Ramos (cell line): ENCODE measurements at regions not wholly inside any gene's neighbourhood (a gene's known extent, or its start where the extent isn't known, plus 50 kb on each side); places are given as distances from the start of the nearest gene placed in this dataset.

ENCODE experiments used
- in situ Hi-C: fragments of 300-500 bp; cut with MboI; formaldehyde crosslinking; loops from one replicate; pipeline ENCODE4 v1.14.3; 2022; ENCODE audit warnings: low sequenced_read_pairs; ENCODE audit not compliant: unreplicated experiment

DNA sequence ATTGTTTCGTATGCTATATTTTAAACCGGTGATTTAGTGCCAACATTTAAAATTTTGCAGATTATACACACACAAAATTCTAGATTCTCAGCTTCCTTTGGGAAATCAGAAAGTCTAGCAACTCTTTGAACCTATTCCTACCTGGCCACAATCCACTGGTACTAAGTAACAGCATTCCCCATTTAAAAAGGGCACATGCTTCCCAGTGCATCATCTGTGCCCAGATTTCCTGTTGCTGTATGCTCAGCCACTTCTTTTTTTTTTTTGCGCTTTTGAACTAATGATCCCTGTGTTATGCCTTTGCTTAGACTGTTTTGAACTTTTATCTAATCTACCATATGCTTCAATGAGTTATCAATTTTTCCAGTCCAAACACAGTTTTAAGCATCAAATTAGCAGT lies 548.4 kb downstream of the PLPP3 start:
- in situ Hi-C loops = no loop called here

DNA sequence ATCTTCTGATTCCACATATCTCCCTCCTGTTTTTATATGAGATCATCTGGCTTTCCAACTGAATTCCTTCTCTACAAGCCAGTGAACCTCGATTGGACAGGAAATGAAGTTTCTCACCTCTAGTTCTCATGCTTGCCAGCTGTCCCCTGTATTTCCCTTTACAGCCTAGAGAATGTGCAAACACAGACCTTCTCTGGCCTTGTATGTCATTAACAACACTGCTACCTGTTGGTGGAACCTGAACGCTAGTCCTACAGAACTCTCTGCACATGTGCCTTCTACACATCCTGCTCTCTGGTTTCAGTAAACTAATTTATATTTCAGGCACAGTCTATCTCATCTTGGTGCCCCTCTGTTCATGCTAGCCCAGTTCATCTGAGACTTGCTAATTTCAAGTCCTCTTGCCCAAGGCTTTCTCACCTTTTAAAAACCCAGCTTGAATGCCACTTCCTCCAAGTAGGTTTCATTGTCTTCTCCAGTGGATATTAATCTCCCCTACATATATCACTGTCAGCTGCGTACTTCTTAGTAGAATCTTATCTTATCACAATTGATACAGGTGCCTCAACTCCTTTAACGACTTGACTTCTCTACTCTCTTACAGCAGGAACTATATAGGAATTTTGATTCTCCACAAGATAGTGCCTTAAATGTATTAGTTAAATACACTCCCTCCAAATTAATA lies 549.9 kb downstream of the PLPP3 start:
- in situ Hi-C loops = no loop called here

DNA sequence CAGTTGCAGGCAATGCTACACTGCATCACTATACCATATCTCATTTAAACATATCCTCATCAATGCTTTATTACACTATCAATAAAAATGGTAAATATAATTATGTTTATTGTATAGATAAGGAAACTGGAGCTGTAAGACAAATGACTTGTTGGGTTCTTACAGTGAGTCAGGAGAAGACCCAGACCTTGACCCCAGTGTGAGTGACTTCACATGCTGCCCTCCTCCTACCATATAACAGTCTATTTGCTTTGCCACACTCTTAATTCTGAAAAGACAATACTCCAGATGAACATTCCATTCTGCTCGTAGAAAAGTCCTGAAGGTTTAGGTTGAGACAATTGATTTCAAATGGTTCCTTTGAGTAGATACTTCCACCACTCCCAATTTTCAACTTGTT lies 550.5 kb downstream of the PLPP3 start:
- in situ Hi-C loops = no loop called here

DNA sequence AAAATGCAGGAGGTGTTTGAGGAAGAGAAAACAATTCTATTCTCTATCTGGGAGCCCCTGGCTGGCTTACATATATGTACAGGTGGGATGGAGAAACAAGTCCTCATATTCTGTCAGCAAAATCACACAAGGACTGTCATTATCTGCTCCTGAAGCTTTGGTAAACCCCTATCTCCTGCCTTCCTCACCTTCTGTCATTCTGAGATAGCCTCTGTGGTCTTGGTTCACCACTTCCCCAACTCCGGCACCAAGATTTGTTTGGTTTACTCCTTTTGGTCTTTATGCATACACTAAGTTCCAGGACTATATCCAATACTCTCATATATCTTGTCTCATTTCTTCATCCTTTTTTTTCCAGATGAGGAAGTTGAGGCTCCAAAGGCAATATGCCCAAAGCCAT lies 551.1 kb downstream of the PLPP3 start:
- in situ Hi-C loops = no loop called here

DNA sequence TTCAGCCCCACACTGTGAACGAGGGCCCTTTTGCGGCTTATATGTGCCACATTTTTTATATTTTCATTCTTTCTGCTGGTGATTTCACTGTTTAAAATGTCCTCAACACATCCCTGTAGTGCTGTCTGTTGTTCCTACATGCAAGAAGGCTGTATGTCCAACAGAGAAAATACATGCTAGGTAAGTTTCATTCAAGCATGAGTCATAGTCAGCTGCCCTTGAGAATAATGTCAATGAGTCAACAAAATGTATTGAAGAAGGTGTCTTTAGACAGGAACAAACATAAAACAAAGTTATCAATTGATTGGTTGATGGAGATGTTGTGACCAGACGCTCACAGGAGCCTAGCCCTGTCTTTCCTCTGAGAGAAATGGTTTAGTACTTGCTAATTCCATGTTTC lies 553.4 kb downstream of the PLPP3 start:
- in situ Hi-C loops = no loop called here

DNA sequence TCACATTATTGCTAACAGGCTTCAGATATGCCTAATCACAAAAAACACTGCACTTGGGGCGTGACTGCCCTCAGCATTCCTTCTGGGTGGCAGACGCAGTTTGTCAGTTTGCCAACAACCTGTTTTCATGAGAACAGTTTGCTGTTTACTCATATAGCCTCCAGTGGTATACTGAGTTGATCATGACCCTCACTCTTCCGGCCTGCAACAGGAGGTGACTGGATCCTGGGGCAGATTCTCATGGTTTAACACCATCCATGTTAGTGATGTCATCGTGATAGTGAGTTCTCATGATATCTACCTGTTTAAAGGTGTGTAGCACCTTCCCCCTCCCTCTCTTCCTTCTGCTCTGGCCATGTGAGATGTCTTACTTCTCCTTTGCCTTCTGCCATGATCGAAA lies 555.2 kb downstream of the PLPP3 start:
- in situ Hi-C loops = no loop called here

DNA sequence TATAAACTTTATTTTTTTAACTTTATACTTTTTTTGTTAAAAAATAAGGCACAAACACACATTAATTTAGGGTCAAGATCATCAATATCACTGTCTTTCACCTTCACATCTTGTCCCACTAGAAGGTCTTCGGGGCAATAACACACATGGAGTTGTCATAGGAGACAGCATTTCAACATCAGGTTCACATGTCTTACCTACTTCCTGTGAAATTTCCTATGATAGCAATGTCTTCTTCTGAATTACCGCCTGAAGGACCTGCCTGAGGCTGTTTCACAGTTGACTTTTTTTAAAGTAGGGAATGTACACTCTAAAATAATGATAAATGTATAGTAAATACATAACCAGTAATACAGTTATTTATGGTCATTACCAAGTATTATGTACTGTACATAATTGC lies 559.4 kb downstream of the PLPP3 start:
- in situ Hi-C loops = no loop called here

DNA sequence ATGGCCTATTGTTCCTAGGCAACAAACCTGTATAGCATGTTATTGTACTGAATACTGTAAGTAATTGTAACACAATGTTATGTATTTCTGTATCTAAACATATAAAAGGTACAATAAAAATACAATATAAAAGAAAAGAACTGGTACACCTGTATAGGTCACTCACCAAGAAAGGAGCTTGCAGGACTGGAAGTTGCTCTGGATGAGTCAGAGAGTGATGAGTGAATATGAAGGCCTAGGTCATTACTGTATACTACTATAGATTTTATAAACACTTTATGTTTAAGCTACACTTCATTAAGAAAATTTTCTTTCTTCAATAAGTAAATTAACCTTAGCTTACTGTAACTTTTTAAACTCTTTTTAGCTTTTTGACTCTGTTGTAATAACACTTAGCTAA lies 559.9 kb downstream of the PLPP3 start:
- in situ Hi-C loops = no loop called here

DNA sequence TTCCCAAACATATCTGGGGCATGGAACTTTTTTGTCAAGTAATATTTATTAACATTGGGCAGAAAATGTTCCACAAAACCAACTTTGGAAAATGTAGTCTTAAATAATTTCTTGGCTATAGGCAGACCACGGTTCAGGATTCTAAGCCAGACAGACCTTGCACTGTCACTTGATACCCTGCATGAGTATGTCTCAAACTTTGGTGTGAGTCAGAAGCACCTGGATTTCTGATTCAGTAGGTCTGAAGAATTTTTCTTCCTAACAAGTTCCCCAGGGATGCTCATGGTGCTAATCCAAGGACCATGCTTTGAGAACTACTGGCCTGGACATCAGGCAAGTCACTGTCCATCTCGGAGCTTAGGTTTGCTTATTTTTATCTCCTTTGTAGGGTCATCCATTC lies 562.0 kb downstream of the PLPP3 start:
- in situ Hi-C loops = no loop called here

DNA sequence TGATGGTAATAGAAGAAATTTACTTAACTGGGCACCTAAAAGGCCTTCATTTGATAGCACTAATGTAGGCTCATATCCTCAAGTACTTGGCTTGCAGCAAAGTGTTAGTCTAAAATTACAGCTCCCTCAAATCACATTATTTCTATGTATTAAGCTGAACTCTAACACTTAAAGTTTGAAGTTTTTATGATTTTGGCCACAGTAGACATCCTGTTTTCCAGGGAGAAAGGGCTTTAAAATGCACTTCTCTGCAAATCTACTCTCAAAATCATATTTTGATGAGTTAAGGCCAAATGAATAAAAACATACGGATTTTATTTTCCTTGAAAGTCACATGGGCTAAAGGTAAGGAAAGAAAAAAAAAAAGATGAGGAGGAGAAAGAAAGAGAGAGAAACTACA lies 575.5 kb downstream of the PLPP3 start:
- in situ Hi-C loops = no loop called here

DNA sequence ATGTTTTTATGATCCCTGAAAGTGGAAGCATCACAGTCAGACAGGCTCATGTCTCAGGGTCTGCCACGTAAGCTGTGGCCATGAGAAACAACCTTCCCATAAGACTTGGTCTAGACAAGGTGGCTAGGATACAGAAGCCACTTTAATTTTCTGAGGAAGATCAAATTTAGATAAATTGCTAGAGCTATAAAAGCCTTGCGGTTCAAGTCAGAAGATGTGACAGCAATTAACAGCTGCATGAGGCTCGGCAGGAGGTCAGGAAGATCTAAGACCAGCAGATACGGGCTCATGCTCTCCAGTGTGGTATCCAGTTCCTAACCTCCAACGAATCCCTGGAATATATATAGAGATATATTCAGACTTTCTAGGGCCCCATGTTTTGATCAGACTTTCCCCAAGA lies 577.1 kb downstream of the PLPP3 start:
- in situ Hi-C loops = no loop called here

DNA sequence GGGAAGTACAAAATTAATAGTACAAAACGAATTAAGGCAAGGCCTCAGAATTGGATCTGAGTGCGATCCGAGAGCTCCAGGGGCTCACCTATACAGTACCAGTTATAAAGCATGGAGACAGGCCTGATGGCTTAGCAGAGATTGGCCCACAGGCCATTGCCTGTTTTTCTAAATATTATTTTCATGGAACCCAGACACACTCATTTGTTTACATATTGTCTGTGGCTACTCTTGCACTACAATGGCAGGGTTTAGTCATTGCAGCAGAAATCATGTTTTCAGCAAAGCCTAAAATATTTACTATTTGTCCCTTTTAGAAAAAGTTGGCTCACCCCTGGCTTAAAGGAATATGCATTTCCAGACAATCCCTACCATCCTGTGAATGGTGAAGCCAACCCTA lies 578.9 kb downstream of the PLPP3 start:
- in situ Hi-C loops = no loop called here

DNA sequence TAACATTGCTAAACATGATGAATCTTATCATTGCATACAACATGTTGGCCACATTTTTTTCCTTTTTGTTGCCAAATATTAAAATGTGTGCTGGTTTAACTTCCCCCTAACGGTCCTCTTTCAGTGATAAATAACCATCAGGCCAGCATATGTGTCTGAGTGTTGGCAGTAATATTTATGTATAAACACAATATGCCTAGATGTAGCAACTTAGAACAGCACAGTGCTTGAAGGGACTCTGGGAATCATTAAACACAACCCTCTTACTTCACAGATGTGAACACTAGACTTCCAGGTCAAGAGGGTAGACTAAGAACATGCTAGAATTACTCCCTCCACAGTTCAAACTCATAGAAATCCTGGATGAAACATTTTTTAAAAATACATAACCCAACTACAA lies 581.8 kb downstream of the PLPP3 start:
- in situ Hi-C loops = no loop called here

DNA sequence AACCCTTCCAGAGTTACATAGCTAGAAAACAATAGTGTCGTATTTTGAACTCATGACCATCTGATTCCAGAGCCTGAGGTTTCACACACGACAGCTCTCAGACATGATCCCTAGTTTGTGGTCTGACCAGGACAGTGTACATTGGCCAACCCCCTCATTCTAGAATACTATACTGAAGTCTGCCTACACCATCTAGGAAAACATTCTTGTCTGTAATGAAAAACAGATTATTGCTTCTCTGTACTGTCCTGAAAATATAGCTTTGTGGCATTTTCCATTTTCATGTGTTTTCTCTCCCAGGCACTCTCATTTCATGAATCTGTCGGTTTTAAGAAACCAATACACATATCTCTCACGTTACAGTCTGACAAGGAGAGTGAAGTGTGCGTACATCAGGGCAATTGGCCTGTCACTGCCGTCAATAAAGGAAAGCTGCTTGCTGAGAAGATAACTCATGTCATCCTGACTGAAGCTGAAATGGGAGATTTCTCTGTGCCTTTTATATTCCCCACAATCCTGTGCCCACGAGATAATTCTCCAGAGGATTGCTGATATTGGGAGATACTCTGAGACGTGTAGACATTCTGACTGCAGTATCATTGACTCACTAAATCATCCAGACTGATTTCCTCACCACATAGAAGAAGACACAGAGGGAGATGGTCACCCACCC lies 585.6 kb downstream of the PLPP3 start:
- in situ Hi-C loops = no loop called here

DNA sequence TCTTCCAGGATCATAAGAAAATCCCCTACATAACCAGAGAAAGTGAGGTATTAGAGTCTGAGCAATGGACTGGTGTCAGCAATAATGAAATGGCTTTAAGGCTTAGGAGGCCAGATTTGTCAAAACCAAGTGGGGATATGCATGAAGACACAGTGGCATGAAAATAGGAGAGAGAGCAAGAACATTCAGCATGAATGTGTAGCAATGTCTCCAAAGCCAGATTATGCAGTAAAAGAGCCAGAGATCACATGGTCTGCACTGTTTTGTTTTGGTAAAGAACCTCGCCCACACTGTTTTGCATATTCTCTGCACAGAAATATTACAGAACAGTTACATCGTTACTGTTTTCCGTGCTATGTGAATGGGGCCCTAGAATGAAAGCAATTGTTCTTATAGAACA lies 589.4 kb downstream of the PLPP3 start:
- in situ Hi-C loops = no loop called here

DNA sequence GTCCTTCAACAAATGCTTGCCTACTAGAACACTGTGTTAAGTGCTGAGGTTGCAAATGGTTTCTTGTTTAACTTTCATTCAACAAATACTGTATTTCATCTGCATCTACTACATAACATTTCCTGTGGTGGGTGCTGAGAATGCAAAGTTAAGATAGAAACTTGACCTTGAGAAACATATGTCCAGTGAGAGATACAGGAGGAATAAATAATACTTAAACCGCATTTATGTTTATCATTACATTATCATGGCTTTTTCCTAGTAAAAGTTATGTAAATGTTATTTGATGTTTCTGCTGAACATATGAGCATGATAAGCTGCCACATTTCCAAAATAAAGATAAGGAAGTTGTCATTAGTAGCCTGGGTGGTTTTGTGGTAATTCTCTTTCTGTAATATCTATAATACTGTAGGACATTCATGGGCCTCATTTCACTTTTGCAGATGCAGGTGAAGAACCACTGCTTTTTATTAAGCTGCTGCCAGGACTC lies 590.4 kb downstream of the PLPP3 start:
- in situ Hi-C loops = no loop called here

DNA sequence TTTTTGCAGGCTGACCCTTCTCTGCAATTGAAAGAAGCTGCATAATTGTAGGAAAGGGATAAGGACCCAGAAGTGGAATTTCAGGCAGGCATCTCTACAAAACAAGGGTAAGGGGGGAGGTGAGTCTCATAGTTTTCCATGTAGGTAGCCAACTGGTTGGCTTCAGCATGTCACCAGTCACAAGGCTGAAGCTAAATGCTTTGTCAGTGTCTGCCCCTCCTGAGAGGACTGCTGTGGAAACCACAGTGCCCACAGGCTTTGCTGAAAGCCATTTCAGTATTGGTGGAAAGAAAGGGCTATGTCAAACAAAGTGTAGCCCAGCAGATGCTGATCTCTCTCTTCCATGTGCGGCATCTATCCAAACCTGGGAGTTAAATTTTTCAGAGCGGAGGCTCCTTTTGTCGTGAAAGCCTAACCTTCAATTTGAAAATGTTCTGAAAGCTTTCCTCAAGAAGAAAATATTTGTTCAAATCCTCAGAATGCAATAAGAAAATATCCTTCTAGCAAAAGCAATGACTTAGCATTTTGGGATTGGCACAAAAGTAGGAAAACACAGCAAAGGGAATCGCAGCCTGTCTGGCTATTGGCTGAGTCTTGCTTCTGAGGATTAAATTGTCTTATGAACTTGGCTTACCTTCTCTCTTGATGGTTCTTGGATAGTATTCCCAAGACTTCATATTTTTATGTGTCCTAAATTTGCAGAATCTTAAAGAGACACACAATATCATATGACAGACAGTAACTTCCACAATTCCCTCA lies 591.7 kb downstream of the PLPP3 start:
- in situ Hi-C loops = no loop called here

DNA sequence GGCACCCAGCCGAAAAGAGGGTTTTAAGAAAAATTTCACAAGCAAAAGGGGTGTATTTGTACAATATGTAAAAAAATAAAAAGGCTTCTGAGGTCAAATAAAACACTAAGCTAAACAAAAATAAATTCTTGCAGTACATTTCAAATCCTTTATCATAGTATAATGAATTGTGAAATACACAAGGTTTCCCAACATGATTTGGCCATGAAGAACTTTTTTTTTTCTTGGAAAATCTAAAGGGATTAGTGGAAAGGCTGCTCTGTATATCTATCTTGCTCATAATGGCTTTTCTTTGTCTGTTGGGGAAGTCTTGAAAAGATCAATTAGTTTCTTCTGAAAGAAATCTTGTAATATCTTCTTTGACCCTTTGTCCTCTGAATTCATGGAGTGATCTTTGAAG lies 593.4 kb downstream of the PLPP3 start:
- in situ Hi-C loops = no loop called here

DNA sequence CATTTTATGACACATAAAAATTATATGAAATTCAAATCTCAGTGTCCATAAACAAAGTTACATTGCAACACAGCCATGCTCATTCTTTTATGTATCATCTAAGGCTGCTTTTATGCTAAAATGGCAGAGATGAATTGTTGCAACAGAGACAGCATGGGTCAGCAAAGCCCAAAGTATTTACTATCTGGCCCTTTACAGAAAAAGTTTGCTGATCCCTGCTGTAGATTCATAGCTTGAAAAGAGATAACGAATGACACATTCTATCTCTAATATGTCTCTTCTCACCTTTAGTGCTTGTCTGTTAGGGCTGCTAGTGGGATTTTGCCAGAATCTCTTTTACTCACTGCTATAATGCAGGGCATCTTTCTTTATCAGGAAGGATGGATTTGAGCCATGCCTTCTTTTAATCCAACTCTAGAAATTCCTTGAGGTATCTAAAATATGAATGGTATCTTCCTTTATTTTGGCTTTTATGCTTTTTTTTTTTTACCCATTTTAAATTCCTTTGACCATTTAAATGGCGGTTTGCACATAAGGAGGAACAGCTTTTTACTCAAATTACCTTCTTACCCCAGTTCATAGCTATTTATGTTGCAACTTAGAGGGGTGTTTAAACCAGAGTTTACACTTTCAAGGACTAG lies 598.2 kb downstream of the PLPP3 start:
- in situ Hi-C loops = no loop called here

DNA sequence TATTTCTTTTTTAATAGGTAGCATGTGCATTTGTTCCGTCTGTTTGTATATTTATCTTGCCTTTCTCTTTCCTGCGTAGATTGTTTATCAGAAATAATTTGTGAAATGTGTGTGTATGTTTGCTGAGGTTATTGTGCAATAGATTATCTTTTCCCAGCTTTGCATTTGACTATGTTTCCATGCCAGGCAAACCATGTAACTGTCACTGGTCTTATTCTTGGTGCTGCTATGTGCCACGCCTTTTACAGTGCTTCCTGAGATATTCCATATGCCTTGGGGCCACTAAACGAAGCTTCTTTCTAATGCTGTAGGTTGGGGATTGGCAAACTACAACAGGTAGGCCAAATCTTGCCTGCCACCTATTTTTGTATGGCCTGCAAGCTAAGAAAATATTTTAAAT lies 598.8 kb downstream of the PLPP3 start:
- in situ Hi-C loops = no loop called here
